Urothelium cell line (cell line): ENCODE measurements at regions not wholly inside any gene's neighbourhood (a gene's known extent, or its start where the extent isn't known, plus 50 kb on each side); places are given as distances from the start of the nearest gene placed in this dataset.
A peak's percentile ranks its signal among the peaks of the same experiment; 100 is the strongest.
"Not testable (repeated sequence)": the region's sequence is repeated elsewhere in the genome, so short reads cannot be mapped to it uniquely, and the experiment has no call there.

ENCODE experiments used
- DNase-seq: peaks from one replicate; pipeline ENCODE4 v3.0.0; 2011; ENCODE audit warnings: low spot score, mixed read lengths
- FAIRE-seq: peaks from 2 replicates; lab custom pipeline; 2011; peaks lifted over from hg19 to GRCh38; lab: Jason Lieb, UNC

DNA sequence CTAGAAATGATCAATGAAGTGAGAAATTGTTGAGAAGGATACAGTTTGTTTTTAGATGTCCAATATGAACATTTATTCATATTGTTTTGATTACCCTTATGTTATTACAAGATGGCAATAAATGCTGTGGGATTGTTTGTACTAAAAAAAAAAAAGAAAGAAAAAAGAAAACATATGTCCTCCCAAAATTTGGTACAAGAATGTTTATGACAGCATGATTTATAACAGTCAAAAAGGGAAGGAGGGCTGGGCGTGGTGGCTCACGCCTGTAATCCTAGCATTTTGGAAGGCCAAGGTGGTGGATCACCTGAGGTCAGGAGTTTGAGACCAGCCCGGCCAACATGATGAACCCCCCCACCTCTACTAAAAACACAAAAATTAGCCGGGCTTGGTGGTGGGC is 78.5 kb upstream of the ID2 start:
- FAIRE-seq, DNase-seq: not testable (repeated sequence)

DNA sequence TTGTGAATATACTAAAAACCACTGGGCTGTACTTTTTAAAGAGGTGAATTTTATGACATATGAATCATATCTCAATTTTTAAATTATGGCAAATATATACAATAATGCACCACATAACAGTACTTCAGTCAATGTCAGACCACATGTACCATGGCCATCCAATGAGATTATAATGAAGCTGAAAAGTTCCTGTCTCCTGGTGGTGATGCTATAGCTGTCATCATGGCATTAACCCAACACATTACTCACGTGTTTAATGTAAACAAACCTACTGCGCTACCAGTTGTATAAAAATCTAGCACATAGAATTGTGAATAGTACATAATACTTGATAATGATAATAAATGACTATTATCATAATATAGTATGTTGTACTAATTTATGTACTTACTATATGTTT is 77.6 kb upstream of the ID2 start:
- DNase-seq (no peak), FAIRE-seq (no peak)

DNA sequence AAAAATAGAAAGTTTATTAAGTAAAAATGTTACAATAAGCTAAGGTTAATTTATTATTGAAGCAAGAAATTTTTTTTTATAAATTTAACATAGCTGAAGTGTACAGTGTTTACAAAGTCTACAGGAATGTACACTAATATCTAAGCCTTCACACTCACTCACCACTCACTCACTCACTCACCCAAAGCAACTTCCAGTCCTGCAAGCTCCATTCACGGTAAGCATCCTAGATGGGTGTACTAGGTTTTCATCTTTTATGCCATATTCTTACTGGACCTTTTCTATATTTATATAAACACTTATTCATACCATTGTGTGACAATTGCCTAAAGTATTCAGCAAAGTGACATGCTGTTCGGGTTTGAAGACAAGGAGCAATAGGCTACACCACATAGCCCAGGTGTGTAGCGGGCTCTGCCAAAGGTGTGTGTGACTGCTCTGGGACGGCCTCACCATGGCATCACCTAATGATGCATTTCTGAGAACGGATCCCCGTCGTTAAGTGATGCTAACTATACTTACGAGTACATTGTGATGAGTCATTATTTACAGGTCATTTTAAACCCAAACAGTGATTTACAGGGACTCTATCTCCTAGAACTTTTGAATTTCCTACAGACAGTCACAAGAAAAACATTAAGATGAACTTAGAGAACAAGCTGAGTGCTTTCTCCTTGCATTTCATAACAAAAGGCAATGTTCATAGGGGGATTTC is 76.3 kb upstream of the ID2 start:
- no peak for FAIRE-seq
- DNase-seq, result no peak

DNA sequence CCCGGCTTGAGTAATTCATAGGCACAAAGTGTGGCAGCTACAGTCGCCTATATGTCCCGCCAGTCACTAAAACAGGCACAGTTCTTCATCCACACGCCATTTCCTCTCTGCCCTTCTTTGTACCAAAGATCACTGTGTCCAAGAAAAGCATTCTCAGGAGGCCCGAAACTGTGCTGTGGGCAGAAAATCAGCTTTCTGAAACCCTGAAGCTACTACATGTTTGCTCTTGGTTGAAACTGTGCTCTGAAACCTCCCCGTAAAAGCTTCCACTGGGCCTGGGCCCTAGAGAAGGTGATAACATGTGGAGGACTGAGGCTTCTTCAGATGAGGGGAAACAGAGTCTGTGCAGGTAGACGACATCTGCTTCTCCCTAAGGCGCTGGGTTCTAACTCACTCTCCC is 75.6 kb upstream of the ID2 start:
- FAIRE-seq (no peak), DNase-seq (no peak)

DNA sequence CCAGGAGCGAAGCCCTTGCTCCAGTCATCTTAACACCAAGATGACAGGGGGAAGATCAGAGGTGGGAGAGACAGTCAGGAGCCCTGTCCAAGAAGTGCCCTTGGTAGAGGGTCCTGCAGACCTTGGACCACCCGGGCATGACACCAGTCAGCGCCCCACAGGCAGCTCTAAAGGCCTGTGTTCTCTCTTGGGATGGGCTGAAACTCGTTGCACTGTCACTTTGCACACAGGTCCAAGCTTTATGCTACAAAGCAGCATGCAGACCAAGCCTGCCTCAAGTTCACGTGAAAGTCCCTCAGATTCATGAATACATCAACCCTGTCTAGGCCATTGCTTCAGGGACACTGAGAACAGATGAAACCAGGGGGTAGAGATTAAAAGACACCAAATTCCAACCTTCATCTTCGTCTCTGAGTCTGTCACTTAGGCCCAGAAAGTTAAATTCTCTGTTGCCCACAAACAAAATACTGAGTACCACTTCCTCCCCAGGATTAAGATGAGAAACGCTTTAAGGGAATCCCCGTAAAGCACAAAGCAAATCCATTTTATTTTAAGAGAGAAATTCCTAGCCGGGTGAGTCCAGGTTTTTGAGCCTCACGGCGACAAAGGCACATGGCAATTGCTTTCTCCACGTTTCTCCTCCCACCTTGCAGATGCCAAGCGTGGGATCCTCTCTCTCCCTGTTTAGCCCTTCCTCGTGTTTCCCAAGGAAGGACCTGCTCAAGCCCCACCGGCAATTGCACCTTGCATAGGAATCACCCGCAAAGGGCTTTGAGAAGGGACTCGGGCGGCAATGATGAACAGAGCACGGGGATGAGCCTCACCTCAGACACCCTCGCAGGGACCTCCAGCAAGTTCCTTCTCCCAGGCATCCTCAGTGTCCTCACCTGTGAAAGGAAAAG is 75.0 kb upstream of the ID2 start:
- no peak for FAIRE-seq
- no peak for DNase-seq

DNA sequence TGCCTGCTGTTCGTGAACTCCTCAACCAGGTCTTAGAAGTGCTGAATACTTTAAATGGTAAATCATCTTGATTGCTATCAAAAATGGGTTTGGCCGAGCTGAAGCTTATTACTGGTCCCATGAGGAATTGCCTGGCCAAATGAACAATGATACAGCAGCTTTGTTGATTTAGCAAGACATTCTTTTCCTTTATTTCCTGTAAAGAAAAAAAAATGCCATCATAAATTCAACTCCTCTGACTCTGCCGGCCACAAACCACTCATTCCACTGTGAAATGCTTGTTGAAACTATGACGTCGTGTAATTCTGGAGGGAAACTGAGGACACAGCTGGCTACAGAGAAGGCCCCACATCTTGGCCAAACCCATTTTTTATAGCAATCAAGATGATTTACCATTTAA is 74.2 kb upstream of the ID2 start:
- FAIRE-seq, result no peak

DNA sequence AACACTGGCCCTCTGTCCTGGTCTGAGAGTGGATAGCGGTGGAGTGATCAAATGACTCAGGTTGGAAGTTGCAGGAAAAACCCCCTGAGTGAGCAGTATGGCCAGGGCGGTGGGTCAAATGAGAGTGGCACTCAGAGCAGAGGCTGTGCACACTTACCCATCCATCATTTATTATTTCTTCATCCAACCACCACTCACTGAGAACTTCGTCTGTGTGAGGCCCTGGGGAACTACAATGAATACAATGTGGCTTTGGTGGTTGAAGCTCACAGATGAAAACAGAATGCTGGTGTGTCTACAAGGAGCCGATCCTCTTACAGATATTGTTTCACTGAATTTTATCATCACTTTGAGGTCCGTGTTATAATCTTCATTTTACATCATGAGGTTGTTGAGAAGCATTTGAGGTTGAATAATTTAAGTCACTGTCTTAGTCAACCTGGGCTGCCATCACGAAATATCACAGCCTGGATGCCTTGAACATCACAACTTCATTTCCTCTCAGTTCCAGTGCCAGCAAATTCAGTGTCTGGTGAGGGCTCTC is 73.4 kb upstream of the ID2 start:
- DNase-seq, result peak; percentile 31
- no peak for FAIRE-seq

More for the DNA sequence above, 74.2 kb upstream of the ID2 start:
- peak; percentile 48 for DNase-seq

DNA sequence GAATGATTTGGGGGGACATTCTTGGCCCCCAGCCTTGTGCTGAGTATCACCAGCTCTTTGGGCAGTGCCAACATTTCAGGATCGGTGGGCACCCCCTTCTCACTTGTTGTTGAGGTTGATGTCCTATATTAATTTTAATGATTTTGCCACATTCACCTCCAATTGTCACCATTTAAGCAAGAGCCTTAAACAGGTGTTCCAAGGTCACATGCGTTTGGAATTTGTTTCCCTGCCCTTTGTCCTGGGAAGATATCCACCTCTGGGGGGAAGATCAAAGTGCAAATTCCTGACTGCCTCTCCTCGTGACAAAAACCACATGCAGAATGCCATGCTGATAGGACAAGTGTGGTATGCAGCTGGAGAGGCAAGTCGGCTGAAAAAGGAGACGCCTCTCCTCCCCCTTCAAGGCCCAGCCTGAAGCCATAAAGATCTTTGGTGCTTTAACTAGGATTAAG is 72.5 kb upstream of the ID2 start:
- DNase-seq, result peak; percentile 74
- no peak for FAIRE-seq

DNA sequence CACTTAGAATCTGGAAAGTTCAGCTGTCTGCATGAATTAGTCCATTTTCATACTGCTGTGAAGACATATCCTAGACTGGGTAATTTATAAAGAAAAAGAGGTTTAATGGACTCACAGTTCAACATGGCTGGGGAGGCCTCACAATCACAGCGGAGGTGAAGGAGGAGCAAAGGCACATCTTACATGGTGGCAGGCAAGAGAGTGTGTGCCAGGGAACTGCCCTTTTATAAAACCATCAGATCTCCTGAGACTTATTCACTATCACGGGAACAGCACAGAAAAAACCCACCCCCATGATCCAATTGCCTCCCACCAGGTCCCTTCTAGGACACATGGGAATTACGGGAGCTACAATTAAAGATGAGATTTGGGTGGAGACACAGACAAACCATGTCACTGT is 71.1 kb upstream of the ID2 start:
- not testable (repeated sequence) for FAIRE-seq

DNA sequence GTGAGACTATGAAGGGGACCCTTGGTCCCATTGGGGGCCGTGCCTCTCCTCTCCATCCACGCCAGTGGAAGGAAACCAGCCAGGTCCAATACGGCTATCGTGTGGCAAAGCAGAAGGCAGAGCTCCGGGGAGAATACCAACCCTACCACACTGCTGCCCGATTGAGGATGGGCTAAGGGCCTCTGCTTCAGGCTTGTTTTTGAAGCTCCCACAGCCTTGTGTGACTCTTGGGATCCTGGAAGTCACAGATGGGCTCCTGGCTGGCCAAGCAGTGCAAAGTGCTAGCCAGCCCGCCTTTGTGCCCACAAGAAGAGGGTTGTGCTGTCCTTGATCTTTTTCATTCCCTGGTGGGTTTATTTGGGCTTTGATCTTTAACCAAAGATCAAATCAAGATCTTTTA is 70.6 kb upstream of the ID2 start:
- FAIRE-seq, result no peak
- DNase-seq, result no peak

More for the DNA sequence above, 71.1 kb upstream of the ID2 start:
- DNase-seq, result not testable (repeated sequence)

DNA sequence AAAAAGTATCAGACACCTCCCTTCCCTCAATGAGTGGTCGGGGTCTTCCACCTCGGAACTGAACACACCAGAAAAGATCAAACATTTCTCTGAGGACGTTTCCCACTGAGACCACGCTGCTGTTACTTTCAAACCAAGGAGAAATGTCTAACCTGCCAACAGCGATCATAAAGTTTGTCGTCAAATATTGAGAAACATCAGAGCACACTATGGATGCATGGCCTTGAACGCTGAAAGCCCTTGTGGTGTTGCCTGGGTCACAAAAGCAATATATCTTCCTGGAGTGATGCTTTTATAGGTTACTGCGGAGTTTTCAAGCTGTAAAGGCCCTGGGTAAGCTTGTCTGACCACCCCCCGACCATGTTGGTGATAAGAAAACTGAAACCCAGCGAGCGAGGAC is 70.2 kb upstream of the ID2 start:
- DNase-seq (no peak), FAIRE-seq (no peak)

DNA sequence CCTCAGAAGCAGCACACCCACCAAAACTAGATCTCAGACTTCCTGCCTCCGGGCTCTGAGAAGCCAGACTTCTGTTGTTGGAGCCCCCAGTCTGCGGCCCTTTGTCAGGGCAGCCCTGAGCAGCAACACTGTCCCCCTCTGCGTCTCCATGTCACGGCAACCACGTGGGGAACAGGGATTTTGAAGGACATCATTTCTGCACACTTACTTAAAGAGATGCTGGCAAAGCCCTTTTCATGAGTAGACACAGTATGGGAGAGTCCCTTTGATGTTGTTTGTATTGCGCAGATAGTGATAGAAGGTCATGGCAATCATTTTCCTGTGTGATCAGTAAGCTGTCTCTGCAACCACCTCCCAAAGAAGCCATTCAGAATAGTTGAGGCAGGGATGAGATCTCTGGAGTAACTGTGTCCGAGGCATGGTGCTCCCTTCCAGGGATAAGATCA is 69.1 kb upstream of the ID2 start:
- DNase-seq (no peak), FAIRE-seq (no peak)

DNA sequence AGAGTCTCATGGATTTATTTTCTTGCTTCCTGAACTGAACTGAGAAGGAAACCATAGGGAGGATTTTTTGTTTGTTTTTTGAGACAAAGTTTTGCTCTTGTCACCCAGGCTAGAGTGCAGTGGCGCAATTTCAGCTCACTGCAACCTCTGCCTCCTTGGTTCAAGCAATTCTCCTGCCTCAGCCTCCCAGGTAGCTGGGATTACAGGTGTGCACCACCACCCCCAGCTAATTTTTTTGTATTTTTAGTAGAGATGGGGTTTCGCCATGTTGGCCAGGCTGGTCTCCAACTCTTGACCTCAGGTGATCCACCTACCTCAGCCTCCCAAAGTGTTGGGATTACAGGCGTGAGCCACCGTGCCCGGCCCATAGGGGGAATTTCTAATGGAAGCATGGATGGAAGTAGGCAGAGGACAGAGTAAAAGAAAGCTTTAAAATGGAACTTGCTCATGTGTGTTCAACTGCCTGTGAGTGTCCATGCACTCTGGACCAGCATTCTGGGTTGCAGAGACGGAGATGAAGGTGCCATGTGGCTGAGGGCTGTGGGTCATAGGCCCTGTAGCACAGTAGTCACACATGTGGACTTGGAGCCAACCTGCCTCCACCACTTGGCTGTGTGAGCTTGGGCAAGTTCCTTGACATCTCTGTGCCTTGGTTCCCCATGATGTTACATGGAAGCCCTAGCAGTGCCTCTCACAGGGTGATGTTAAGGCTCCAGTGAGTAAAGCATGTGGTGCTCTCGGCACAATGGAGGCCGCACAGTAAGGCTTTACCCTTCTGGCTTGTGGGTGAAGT is 68.5 kb upstream of the ID2 start:
- not testable (repeated sequence) for DNase-seq, FAIRE-seq

DNA sequence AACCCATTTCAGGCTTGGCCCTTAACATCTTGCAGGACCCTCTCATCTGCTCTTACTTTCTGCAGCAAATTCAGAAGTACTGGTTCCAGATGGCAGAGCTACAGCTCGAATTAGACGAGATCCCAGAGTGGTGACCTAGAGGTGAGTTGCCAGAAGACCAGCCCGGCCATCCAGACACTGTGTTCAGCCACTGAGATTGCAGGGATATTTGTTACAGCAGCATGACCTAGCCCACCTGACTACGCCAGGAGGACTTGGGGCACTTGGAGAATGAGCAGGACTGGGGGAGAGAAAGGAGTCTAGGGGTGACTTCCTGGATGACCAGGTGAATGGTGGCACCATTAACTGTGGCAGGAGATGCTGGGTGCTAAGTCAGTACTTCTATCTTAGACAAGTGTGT is 67.2 kb upstream of the ID2 start:
- DNase-seq (no peak), FAIRE-seq (no peak)

DNA sequence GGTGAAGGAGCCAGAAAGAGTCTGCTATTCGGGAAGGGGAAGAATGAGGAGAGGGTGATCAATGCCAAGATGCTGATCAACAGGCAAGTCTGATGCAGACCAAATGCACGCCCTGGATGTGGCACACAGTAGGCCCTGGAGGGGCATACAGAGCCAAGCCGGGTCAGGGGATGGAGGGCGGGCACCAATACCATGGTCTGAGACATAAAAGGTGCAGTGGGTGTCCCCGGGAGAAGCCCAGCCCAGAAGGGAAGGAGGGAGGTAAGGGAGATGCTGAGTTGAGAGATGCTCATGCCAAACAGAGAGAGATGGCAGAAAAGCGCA is 66.6 kb upstream of the ID2 start:
- no peak for FAIRE-seq

DNA sequence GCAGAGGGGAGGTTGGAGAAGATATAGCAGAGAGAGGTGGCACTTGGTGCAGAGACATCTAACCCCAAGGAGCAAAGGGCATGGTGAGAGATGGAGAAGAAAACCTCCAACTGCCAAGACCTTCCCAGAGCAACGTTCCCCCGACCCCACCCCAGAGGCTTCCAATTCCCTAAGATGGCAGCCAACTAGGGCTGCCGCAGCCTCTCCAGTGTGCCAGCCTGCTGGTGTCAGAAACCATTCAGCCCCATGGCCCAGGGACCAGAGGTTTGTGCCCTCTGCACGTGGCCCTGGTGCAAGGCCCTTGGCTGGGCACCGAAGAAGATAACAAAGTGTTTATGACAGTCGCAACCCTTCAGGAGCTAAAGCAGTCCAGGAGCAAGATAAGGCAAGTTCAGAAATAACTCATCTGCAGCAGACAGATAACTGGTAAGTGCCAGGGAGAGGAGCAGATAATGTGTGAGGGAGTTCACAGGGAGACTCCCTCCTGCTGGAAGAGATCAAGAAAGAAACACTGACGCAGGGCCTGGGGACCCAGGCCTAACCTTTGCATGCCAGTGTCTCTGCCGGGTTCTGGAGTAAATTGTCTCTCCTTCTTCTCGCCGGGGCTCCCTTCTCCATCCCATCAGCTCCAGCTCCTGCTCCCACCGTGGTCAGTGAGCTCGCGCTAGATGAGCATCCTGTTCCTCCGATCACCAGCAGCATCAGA is 66.1 kb upstream of the ID2 start:
- no peak for FAIRE-seq
- DNase-seq, result no peak

More for the DNA sequence above, 66.6 kb upstream of the ID2 start:
- no peak for DNase-seq

DNA sequence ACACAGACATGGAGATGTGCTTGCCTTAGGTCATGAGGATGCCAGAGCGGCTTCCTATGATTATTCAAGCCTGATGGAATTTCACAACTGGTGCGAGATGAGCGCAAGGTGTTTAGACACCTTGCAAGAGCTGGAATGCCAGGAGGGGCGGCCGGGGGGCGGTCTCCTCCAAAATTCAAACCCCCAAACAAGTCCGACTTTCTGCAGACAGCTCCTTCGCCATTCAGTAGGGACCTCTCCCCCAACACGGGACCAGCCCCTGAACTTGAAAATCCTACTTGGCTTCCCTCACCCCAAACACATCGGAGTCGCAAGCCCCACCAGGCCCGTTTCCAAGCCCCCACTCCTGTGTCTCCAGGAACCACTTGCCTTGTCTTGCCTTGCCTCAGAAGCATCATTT is 64.8 kb upstream of the ID2 start:
- FAIRE-seq (no peak), DNase-seq (no peak)

DNA sequence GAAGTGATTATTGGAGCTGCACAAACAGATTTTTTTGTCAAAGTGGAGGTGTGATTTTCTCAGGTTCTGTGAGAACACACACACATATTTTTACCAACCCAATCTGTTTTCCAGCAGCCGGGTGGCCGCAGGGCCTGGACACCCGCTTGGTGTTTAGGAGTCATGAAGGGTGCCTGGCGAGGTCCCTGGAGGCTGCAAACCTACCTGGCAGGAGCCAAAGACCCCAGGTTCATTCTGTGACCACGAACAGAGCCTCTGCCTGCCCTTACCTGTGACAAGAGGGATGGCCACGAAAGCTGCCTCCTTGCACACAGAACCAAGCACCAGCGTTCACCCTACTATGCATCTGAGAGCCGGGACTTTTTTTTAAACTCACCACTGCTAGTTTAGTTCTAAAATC is 64.3 kb upstream of the ID2 start:
- FAIRE-seq, result no peak
- no peak for DNase-seq

DNA sequence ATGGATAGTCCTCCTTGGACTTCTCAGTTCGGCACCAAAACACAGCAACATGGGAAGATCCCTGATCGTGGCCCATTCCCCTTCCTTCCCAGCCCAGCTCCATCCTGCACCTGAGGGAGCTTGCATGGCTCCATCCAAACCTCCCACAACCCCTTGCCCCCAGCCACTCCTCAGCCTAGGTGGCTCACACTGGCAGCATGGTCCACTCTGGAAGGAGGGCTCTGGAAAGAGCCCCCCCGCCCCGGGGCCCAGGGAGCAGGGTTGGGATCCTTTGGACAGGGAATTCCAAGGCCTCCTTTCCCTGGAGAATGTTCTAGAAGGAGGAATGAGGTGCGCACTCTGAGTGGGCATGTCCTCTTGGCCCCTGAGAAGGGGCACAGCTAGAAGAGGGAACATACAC is 62.8 kb upstream of the ID2 start:
- FAIRE-seq (no peak), DNase-seq (no peak)

DNA sequence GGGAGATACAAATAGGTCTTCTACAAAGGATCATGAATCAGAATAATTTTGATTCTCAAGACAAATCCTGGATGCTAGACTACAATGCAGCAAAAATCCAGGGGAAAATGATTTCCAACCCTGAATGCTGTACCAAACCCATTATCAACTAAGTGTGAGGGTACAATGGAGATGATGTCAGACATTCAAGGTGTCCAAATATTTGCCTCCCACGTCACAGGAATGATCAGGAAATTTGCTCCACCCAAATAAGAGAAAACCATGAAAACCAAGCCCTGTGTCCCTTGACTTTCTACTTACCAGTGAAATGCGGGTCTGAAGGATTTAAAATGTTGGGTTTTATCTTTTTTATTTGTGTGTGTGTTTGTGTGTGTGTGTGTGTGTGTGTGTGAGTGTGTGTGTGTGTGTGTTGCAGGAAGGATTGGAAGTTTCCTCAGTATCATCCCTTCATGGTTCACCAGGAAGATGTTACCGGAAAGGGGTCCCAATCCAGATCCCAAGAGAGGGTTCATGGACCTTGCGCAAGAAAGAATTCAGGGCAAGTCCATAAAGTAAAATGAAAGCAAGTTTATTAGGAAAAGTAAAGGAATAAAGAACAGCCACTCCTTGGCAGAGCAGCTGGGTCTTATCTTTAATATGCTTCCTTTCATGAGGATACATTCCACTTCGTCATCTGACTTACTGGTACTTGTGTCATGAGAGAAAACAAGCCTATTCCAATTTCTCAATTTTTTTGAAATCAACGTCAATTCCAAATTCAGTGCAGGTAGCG is 61.1 kb upstream of the ID2 start:
- FAIRE-seq, result no peak

More for the DNA sequence above, 61.1 kb upstream of the ID2 start:
- no peak for DNase-seq
